Tibial nerve (tissue), 4 donors: ENCODE measurements at regions not wholly inside any gene's neighbourhood (a gene's known extent, or its start where the extent isn't known, plus 50 kb on each side); places are given as distances from the start of the nearest gene placed in this dataset.

Source experiments
- DNase-seq, 2 donors: peaks; one replicate each; pipeline ENCODE4 v3.0.0-alpha.2; 2019; ENCODE audit warnings: low spot score in 2 of 2
- H3K27ac ChIP-seq, 4 donors: fragments of 200-600 bp; sonication (generic) in 3 of 4; one replicate each; pipeline ENCODE4 v1.5.1; 2017 to 2019; ENCODE audit warnings: mild to moderate bottlenecking in 1 of 4
- H3K27me3 ChIP-seq, 2 donors: fragments of 200-600 bp; sonication (generic) in 1 of 2; one replicate each; pipeline versions ENCODE4 v1.5.1 to v1.6.0; 2017 to 2019
- H3K36me3 ChIP-seq, 3 donors: fragments of 200-600 bp; sonication (generic); one replicate each; pipeline ENCODE4 v1.5.1; 2018 to 2019
- H3K4me1 ChIP-seq, 4 donors: fragments of 200-600 bp; sonication (generic) in 3 of 4; one replicate each; pipeline ENCODE4 v1.5.1; 2017 to 2019
- H3K4me3 ChIP-seq, 4 donors: fragments of 200-600 bp; sonication (generic) in 3 of 4; one replicate each; pipeline ENCODE4 v1.5.1; 2017 to 2019; ENCODE audit warnings: mild to moderate bottlenecking in 1 of 4, moderate library complexity in 1 of 4
- H3K9me3 ChIP-seq, 4 donors: fragments of 200-600 bp; sonication (generic) in 3 of 4; one replicate each; pipeline ENCODE4 v1.5.1; 2017 to 2019
- EP300 ChIP-seq, 2 donors: sonication (generic); formaldehyde crosslinking; IDR thresholded peaks; one replicate each; pipeline ENCODE4 v1.6.1; 2017; ENCODE audit warnings: antibody characterized with exemption in 2 of 2, mild to moderate bottlenecking in 1 of 2
- POLR2A ChIP-seq, 2 donors: fragments of 450-650 bp; IDR thresholded peaks; one replicate each; pipeline ENCODE4 v1.6.1; 2017; ENCODE audit warnings: antibody characterized with exemption in 2 of 2, mild to moderate bottlenecking in 2 of 2, moderate library complexity in 2 of 2
- WGBS, 2 donors: methylation state at CpG; one replicate each; pipeline ENCODE4 v1.1.5; 2018; 5-methylcytosine and 5-hydroxymethylcytosine counted together
- TF ChIP-seq, protein P1 (sequence below), 5 experiments: fragments of 200-600 bp in 3 of 5; fragments of 450-650 bp in 2 of 5; sonication (generic) in 3 of 5; IDR thresholded peaks; one replicate each; pipeline ENCODE4 v1.5.1; 2016 to 2019; ENCODE audit warnings: antibody characterized with exemption in 5 of 5, mild to moderate bottlenecking in 3 of 5, moderate library complexity in 2 of 5

DNA sequence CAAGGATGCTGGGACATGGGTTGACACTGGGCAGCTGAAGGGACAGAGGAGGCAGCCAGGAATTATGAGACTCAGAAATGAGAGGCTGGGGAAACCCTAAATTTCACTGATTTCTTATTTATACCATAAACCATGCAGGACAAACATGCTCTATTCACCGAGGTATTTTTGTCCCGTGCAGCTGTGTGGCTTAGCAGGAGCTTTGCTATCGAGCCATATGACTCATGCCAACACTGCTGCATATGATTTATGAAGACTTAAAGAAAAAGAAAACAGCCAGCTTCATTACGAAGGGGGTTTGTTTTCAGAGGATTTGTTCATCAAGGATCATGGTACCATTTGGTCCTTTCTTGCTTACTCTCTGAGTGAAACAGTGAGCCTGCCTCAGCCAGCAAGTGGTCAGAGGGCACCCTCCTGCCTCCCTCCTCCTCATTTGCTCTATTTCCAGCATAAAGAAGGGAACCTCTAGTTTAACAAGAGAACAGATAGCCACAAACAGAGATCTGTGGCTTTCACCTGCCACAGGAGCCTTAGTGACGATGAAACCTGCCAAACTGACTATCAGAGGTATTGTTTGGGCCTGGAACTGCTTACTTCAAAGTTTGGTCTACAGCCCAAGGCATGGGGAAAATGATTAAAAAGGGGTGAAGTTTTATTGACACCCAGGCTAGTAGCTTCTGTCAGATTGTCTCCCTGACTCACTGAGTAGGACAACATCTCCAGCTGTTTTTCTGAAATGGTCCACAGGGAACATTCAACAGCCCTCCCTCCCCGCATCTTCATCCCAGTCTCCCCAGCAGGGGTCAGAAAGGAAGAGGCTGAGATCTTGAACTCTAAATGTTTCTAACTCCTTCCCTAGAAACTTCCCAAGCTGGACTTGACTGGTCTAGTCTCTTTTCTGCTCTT, 80.1 kb upstream of the MAML3 start:
- Histone ChIP-seq H3K27me3 (no peaks in the 10 kb centered on the region), H3K9me3 (no peaks in the 10 kb centered on the region), H3K4me3 (no peak overlapping the region), H3K36me3 (no peaks in the 10 kb centered on the region), H3K4me1 (peaks cover 0 to 34% (median 18%) of the 10 kb centered on the region in 4 donors), H3K27ac (no peak overlapping the region)
- TF ChIP-seq POLR2A (IDR thresholded peaks at IDR 0.05), result no peak
- TF ChIP-seq, protein P1, sequence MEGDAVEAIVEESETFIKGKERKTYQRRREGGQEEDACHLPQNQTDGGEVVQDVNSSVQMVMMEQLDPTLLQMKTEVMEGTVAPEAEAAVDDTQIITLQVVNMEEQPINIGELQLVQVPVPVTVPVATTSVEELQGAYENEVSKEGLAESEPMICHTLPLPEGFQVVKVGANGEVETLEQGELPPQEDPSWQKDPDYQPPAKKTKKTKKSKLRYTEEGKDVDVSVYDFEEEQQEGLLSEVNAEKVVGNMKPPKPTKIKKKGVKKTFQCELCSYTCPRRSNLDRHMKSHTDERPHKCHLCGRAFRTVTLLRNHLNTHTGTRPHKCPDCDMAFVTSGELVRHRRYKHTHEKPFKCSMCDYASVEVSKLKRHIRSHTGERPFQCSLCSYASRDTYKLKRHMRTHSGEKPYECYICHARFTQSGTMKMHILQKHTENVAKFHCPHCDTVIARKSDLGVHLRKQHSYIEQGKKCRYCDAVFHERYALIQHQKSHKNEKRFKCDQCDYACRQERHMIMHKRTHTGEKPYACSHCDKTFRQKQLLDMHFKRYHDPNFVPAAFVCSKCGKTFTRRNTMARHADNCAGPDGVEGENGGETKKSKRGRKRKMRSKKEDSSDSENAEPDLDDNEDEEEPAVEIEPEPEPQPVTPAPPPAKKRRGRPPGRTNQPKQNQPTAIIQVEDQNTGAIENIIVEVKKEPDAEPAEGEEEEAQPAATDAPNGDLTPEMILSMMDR (IDR thresholded peaks at IDR 0.05), result no peak
- TF ChIP-seq EP300 (IDR thresholded peaks at IDR 0.05), result no peak
- WGBS, 2 donors, result 52 to 53% methylated on average over 6 of the region's 6 CpGs
- DNase-seq, result no peak

DNA sequence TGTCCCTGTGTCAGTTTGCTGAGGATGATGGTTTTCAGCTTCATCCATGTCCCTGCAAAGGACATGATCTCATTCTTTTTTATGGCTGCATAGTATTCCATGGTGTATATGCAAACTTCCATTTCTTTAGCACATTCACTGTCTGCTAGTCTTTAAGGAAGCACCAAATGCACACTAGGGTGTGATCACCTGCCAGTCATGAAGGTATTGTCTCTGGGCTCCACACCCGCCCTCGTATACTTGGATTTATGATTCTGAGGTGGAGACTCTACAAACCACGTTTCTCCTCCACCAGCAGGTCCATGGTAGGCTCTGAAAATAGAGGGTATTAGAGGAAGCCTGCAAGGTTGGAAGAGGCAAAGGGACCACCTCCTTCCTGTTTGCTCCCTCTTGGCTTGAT, 75.9 kb upstream of the MAML3 start:
- no peaks in the 10 kb centered on the region for H3K9me3 ChIP-seq
- no peak overlapping the region for H3K27ac ChIP-seq
- DNase-seq, result no peak
- H3K27me3 ChIP-seq, result no peaks in the 10 kb centered on the region
- no peaks in the 10 kb centered on the region for H3K36me3 ChIP-seq
- H3K4me1 ChIP-seq, result peaks cover 0 to 6% (median 0%) of the 10 kb centered on the region in 4 donors
- TF ChIP-seq POLR2A (IDR thresholded peaks at IDR 0.05), result no peak
- TF ChIP-seq EP300 (IDR thresholded peaks at IDR 0.05), result no peak
- TF ChIP-seq, protein P1 (IDR thresholded peaks at IDR 0.05), result no peak
- WGBS, 2 donors, result 93 to 97% methylated on average over 3 of the region's 3 CpGs
- H3K4me3 ChIP-seq, result no peak overlapping the region

DNA sequence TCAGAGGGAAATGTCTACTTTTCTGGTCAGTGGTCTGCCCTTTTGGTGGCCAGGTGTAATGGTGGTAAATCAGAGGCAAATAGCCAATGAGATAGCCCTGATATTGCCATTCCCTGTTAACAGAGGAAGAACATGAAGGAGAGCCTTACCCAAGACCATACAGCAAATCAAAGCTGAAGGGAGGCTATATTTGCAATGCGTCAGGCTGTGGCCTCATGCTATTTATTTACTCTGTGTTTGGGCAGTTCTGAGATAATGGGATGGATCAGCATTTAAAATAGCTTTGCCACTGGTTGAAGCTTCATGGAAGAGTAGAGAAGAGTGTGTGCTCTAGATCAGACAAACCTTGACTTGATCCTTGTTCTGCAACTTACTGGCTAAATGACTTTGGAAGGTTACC, 73.3 kb upstream of the MAML3 start:
- TF ChIP-seq, protein P1 (IDR thresholded peaks at IDR 0.05), result no peak
- TF ChIP-seq POLR2A (IDR thresholded peaks at IDR 0.05), result no peak
- no peak for TF ChIP-seq EP300 (IDR thresholded peaks at IDR 0.05)

DNA sequence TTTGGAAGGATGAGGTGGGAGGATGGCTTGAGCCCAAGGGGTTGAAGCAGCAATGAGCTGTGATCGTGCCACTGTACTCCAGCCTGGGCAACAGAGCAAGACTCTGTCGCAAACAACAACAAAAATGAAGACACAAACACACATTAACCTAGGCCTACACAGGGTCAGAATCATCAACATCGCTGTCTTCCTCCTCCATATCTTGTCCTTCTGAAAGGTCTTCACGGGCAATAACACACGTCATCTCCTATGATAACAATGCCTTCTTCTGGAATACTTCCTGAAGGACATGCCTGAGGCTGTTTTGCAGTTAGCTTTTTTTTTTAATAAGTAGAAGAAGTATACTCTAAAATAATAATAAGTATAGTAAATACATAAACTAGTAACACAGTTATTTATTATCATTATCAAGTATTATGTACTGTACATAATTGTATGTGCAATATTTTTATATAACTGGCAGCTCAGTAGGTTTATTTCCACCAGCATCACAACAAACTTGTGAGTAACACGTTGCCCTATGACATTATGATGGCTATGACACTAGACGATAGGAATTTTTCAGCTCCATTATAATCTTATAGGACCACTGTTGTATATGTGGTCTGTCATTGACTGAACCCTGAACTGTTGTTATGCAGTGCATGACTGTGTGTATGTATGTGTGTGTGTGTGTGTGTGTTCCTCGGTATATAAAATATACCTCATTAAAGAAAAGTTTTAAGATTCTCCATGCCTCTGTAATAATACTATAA, 69.2 kb upstream of the MAML3 start:
- WGBS, 2 donors, result 63 to 64% methylated on average over 8 of the region's 8 CpGs
- no peak overlapping the region for H3K27ac ChIP-seq
- no peaks in the 10 kb centered on the region for H3K36me3 ChIP-seq
- no peak for DNase-seq
- no peaks in the 10 kb centered on the region for H3K4me1 ChIP-seq
- no peak overlapping the region for H3K4me3 ChIP-seq
- H3K9me3 ChIP-seq, result no peaks in the 10 kb centered on the region
- H3K27me3 ChIP-seq, result no peaks in the 10 kb centered on the region
- TF ChIP-seq POLR2A (IDR thresholded peaks at IDR 0.05) (no peak), EP300 (IDR thresholded peaks at IDR 0.05) (no peak)
- TF ChIP-seq, protein P1 (IDR thresholded peaks at IDR 0.05), result no peak

More for the DNA sequence above, 73.3 kb upstream of the MAML3 start:
- WGBS, 2 donors, result 94 to 96% methylated on average over 1 of the region's 1 CpG
- no peaks in the 10 kb centered on the region for H3K9me3 ChIP-seq
- H3K27me3 ChIP-seq, result no peaks in the 10 kb centered on the region
- no peak overlapping the region for H3K4me3 ChIP-seq
- H3K4me1 ChIP-seq, result no peaks in the 10 kb centered on the region
- DNase-seq, result no peak
- no peak overlapping the region for H3K27ac ChIP-seq
- H3K36me3 ChIP-seq, result no peaks in the 10 kb centered on the region

DNA sequence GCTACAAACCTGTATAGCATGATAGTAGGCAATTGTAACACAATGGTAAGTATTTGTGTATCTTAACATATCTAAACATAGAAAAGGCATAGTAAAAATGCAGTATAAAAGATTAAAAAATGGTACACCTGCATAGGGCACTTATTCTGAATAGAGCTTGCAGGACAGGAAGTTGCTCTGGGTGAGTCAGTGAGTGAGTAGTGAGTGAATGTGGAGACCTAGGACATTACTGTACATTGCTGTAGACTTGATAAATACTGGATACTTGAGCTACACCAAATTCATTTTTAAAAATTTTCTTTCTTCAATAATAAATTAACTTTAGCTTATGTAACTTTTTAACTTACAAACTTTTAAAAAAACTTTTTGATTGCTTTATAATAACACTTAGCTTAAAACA, 68.2 kb upstream of the MAML3 start:
- TF ChIP-seq POLR2A (IDR thresholded peaks at IDR 0.05), result no peak
- Histone ChIP-seq H3K27ac (no peak overlapping the region), H3K36me3 (no peaks in the 10 kb centered on the region), H3K4me3 (no peak overlapping the region), H3K27me3 (no peaks in the 10 kb centered on the region), H3K9me3 (no peaks in the 10 kb centered on the region), H3K4me1 (no peaks in the 10 kb centered on the region)
- DNase-seq, result no peak
